ENCODE measurements at regions not wholly inside any gene's neighbourhood (a gene's known extent, or its start where the extent isn't known, plus 50 kb on each side); places are given as distances from the start of the nearest gene placed in this dataset.

- Histone ChIP-seq H3K9me3 (ENCODE audit: control insufficient read depth, insufficient read depth, low read length) (no peaks in the 10 kb centered on the region), H2BK15ac (ENCODE audit: low read depth, low read length) (no peak overlapping the region), H2BK20ac (ENCODE audit: low read depth, low read length) (no peak overlapping the region), H3K79me1 (ENCODE audit: low read depth in 1 of 2, low read length in 2 of 2) (no peaks in the 10 kb centered on the region), H3K27ac (ENCODE audit: insufficient read depth, low read length) (no peak overlapping the region), H3K4me2 (ENCODE audit: low read depth, low read length) (no peak overlapping the region), H3K14ac (replicated peaks; ENCODE audit: low read depth, low read length) (no peak overlapping the region), H2BK5ac (ENCODE audit: low read depth, low read length, poor library complexity, severe bottlenecking) (no peak overlapping the region), H3K36me3 (ENCODE audit: control insufficient read depth, insufficient read depth, low read length) (no peaks in the 10 kb centered on the region), H4K91ac (ENCODE audit: insufficient read depth, low read depth, low read length) (no peak overlapping the region), H3K18ac (ENCODE audit: low read depth, low read length) (no peak overlapping the region), H3K23ac (ENCODE audit: low read depth, low read length) (no peak overlapping the region), H3K9me1 (ENCODE audit: insufficient read depth, low read length) (peaks cover 17% of the 10 kb centered on the region), H3K4ac (ENCODE audit: low read depth, low read length) (no peak overlapping the region), H3K9ac (ENCODE audit: low read depth, low read length) (no peak overlapping the region), H2AK5ac (ENCODE audit: low read depth, low read length) (no peak overlapping the region), H4K20me1 (ENCODE audit: insufficient read depth, low read length) (no peaks in the 10 kb centered on the region; the same call in 1 of the 2 replicates), H3K27me3 (ENCODE audit: control insufficient read depth, insufficient read depth, low read length) (no peaks in the 10 kb centered on the region), H4K5ac (ENCODE audit: low read depth, low read length) (no peak overlapping the region), H3K4me3 (ENCODE audit: insufficient read depth, low read depth, low read length) (no peak overlapping the region), H4K8ac (ENCODE audit: low read depth in 2 of 2, low read length in 2 of 2) (no peak overlapping the region), H2AFZ (replicated peaks; ENCODE audit: low read length, poor library complexity) (no peak overlapping the region), H2BK120ac (ENCODE audit: low read depth, low read length) (no peak overlapping the region), H2AK9ac (replicated peaks; ENCODE audit: low read depth, low read length, poor library complexity) (no peak overlapping the region), H3K56ac (ENCODE audit: extremely low read depth, insufficient read depth, low read length) (no peak overlapping the region), H3K4me1 (ENCODE audit: control insufficient read depth, insufficient read depth, low read length) (peaks cover 22% of the 10 kb centered on the region)
- no TSS peak for BruUV-seq (replicated peaks)
- no CpG with 5 or more reads among the region's 1 CpG for WGBS, 2 experiments (ENCODE audit: extremely low coverage in 2 of 2, insufficient read length in 1 of 2)
- dilution Hi-C loops (cut with HindIII; ENCODE audit: low sequenced_read_pairs, unreplicated experiment) (no loop called here), intact Hi-C loops (cut with micrococcal nuclease) (no loop called here), in situ Hi-C loops (cut with MboI; ENCODE audit: low sequenced_read_pairs) (no loop called here)
- ChIA-PET POLR2A (ENCODE audit: unreplicated experiment) (no interaction called here), CTCF (interaction anchor here (0.6 kb wide), 1 partner anchor 75 kb away, joined by 3 read pairs; no protein-coding TSS in a partner anchor)
- no peak for ATAC-seq (ENCODE audit: low read depth)
- no peak for DNase-seq
- TF ChIP-seq, protein P1, sequence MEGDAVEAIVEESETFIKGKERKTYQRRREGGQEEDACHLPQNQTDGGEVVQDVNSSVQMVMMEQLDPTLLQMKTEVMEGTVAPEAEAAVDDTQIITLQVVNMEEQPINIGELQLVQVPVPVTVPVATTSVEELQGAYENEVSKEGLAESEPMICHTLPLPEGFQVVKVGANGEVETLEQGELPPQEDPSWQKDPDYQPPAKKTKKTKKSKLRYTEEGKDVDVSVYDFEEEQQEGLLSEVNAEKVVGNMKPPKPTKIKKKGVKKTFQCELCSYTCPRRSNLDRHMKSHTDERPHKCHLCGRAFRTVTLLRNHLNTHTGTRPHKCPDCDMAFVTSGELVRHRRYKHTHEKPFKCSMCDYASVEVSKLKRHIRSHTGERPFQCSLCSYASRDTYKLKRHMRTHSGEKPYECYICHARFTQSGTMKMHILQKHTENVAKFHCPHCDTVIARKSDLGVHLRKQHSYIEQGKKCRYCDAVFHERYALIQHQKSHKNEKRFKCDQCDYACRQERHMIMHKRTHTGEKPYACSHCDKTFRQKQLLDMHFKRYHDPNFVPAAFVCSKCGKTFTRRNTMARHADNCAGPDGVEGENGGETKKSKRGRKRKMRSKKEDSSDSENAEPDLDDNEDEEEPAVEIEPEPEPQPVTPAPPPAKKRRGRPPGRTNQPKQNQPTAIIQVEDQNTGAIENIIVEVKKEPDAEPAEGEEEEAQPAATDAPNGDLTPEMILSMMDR (conservative IDR thresholded peaks at IDR 0.05; ENCODE audit: low read depth, low read length): no peak
- no peak for TF ChIP-seq BHLHE40 (IDR thresholded peaks at IDR 0.05; ENCODE audit: low read depth, low read length)
- TF ChIP-seq FOS (IDR thresholded peaks at IDR 0.05; ENCODE audit: low read depth, low read length): no peak
- no peak for TF ChIP-seq SMC3 (IDR thresholded peaks at IDR 0.05; ENCODE audit: low read depth, low read length)
- no peak for TF ChIP-seq MAFK (IDR thresholded peaks at IDR 0.05; ENCODE audit: low read depth, low read length)
- TF ChIP-seq, protein P2, sequence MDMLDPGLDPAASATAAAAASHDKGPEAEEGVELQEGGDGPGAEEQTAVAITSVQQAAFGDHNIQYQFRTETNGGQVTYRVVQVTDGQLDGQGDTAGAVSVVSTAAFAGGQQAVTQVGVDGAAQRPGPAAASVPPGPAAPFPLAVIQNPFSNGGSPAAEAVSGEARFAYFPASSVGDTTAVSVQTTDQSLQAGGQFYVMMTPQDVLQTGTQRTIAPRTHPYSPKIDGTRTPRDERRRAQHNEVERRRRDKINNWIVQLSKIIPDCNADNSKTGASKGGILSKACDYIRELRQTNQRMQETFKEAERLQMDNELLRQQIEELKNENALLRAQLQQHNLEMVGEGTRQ (IDR thresholded peaks at IDR 0.05; ENCODE audit: low read depth, low read length): no peak
- TF ChIP-seq, protein P3, sequence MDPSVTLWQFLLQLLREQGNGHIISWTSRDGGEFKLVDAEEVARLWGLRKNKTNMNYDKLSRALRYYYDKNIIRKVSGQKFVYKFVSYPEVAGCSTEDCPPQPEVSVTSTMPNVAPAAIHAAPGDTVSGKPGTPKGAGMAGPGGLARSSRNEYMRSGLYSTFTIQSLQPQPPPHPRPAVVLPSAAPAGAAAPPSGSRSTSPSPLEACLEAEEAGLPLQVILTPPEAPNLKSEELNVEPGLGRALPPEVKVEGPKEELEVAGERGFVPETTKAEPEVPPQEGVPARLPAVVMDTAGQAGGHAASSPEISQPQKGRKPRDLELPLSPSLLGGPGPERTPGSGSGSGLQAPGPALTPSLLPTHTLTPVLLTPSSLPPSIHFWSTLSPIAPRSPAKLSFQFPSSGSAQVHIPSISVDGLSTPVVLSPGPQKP (IDR thresholded peaks at IDR 0.05; ENCODE audit: borderline replicate concordance, low read depth, low read length): no peak
- no peak for TF ChIP-seq NFE2L2 (IDR thresholded peaks at IDR 0.05; ENCODE audit: low read depth, low read length)
- TF ChIP-seq POLR2A (IDR thresholded peaks at IDR 0.05; ENCODE audit: low read depth, low read length): no peak
- no peak for TF ChIP-seq MAZ (IDR thresholded peaks at IDR 0.05; ENCODE audit: borderline replicate concordance, low read depth, low read length)
- no peak for TF ChIP-seq MXI1 (IDR thresholded peaks at IDR 0.05; ENCODE audit: borderline replicate concordance, low read depth, low read length)
- TF ChIP-seq RCOR1 (IDR thresholded peaks at IDR 0.05; ENCODE audit: insufficient replicate concordance, low read length): no peak
- no peak for TF ChIP-seq RFX5 (IDR thresholded peaks at IDR 0.05; ENCODE audit: low read depth, low read length)
- no peak for TF ChIP-seq CEBPB (IDR thresholded peaks at IDR 0.05; ENCODE audit: low read depth, low read length)
- no peak for TF ChIP-seq CHD1 (IDR thresholded peaks at IDR 0.05; ENCODE audit: low read depth, low read length)
- TF ChIP-seq RAD21 (IDR thresholded peaks at IDR 0.05; ENCODE audit: low read length): no peak
These were observed 90.9 kb downstream of the HS1BP3 start for GRCh38 chr2:20560011-20560410.
